Mesendoderm (in vitro differentiated cells): ENCODE measurements at regions not wholly inside any gene's neighbourhood (a gene's known extent, or its start where the extent isn't known, plus 50 kb on each side); places are given as distances from the start of the nearest gene placed in this dataset.

Source experiments
- DNase-seq: peaks from one replicate; pipeline ENCODE4 v3.0.0; 2013
- H2AK5ac ChIP-seq: 2 replicates; pipeline ENCODE4 v1.6.1; 2013; ENCODE audit warnings: low read length, inconsistent platforms
- H2BK120ac ChIP-seq: 2 replicates; pipeline ENCODE4 v1.6.1; 2013; ENCODE audit warnings: low read depth, mild to moderate bottlenecking, low read length, moderate library complexity, mixed read lengths
- H2BK15ac ChIP-seq: replicated peaks from 2 replicates; pipeline ENCODE4 v1.6.1; 2013; ENCODE audit warnings: low read depth, mild to moderate bottlenecking, moderate library complexity
- H2BK5ac ChIP-seq: 2 replicates; pipeline ENCODE4 v1.6.1; 2013; ENCODE audit warnings: low read length, inconsistent platforms
- H3K18ac ChIP-seq: 2 replicates; pipeline ENCODE4 v1.6.1; 2013; ENCODE audit warnings: mild to moderate bottlenecking, low read length, mixed read lengths
- H3K23ac ChIP-seq: one replicate; pipeline ENCODE4 v1.6.1; 2013; ENCODE audit warnings: low read length
- H3K27ac ChIP-seq: 2 replicates; pipeline ENCODE4 v1.5.1; 2013; ENCODE audit warnings: low read depth, mild to moderate bottlenecking, inconsistent platforms, low read length, moderate library complexity
- H3K27me3 ChIP-seq: 2 replicates; pipeline ENCODE4 v1.6.1; 2013; ENCODE audit warnings: low read length, control low read depth, mild to moderate bottlenecking, inconsistent platforms; ENCODE audit not compliant: insufficient read depth, poor library complexity
- H3K36me3 ChIP-seq: 2 replicates; pipeline ENCODE4 v1.6.1; 2013; ENCODE audit warnings: low read length, inconsistent platforms; ENCODE audit not compliant: control insufficient read depth, insufficient read depth
- H3K4ac ChIP-seq: one replicate; pipeline ENCODE4 v1.6.1; 2013; ENCODE audit warnings: low read depth, mild to moderate bottlenecking, low read length, moderate library complexity
- H3K4me1 ChIP-seq: 2 replicates; pipeline ENCODE4 v1.6.1; 2013; ENCODE audit warnings: low read depth, low read length, inconsistent platforms; ENCODE audit not compliant: control insufficient read depth
- H3K4me2 ChIP-seq: 2 replicates; pipeline ENCODE4 v1.6.1; 2013; ENCODE audit warnings: low read length
- H3K4me3 ChIP-seq: 2 replicates; pipeline ENCODE4 v1.5.1; 2013; ENCODE audit warnings: mild to moderate bottlenecking, low read length
- H3K56ac ChIP-seq: one replicate; pipeline ENCODE4 v1.6.1; 2013; ENCODE audit warnings: low read length
- H3K79me1 ChIP-seq: 2 replicates; pipeline ENCODE4 v1.6.1; 2013; ENCODE audit warnings: low read length, inconsistent platforms
- H3K79me2 ChIP-seq: 2 replicates; pipeline ENCODE4 v1.6.1; 2013; ENCODE audit warnings: mild to moderate bottlenecking, low read length; ENCODE audit not compliant: control insufficient read depth, insufficient read depth
- H3K9ac ChIP-seq: 2 replicates; pipeline ENCODE4 v1.6.1; 2013; ENCODE audit warnings: low read length, inconsistent platforms
- H4K5ac ChIP-seq: one replicate; pipeline ENCODE4 v1.6.1; 2013; ENCODE audit warnings: low read length
- H4K8ac ChIP-seq: one replicate; pipeline ENCODE4 v1.6.1; 2013; ENCODE audit warnings: low read depth, mild to moderate bottlenecking, control low read depth, low read length, moderate library complexity
- WGBS: extraction: QIAGEN DNeasy Blood & Tissue Kit; methylation state at CpG from one replicate; pipeline ENCODE4 v1.1.7; 2013; ENCODE audit warnings: low lambda C conversion rate, missing lambda C conversion rate; ENCODE audit not compliant: insufficient coverage; ENCODE audit errors: extremely low coverage; 5-methylcytosine and 5-hydroxymethylcytosine counted together

GRCh38 chr11:82533628-82534327 lies 199.9 kb downstream of the FAM181B start:
- Histone ChIP-seq H3K4me3 (no peak overlapping the region), H3K4me1 (peaks cover 4% of the 10 kb centered on the region), H4K5ac (no peak overlapping the region), H2BK5ac (no peak overlapping the region), H3K18ac (no peak overlapping the region), H3K9ac (no peak overlapping the region), H4K8ac (no peak overlapping the region), H3K56ac (no peak overlapping the region), H2BK120ac (no peak overlapping the region), H3K4ac (no peak overlapping the region), H2AK5ac (no peak overlapping the region), H3K36me3 (no peaks in the 10 kb centered on the region), H3K79me1 (no peaks in the 10 kb centered on the region), H2BK15ac (no peak overlapping the region), H3K27ac (no peak overlapping the region), H3K4me2 (no peak overlapping the region), H3K27me3 (no peaks in the 10 kb centered on the region), H3K23ac (no peak overlapping the region), H3K79me2 (no peaks in the 10 kb centered on the region)
- no CpG with 5 or more reads among the region's 7 CpGs for WGBS
- peak; percentile 46 for DNase-seq

DNA sequence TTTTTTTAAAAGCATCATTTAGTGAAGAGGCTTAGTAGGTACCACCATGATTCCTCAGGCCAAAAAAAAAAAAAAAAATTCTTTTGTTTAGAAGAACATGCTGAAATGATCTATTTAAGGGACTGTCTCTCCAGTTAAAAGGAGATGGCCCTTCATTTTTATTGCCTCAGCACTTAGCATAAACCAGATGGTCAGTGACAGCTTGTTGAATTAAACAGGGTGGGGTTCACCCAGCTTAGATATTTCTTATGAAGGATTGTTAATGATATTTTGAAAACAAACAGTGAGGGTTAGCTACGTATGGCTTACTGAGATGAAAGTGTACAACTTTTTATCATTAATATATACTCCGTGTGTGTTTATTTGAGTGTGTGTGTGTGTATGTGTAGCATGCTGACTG lies 203.7 kb downstream of the FAM181B start:
- Histone ChIP-seq H2BK15ac (no peak overlapping the region), H2BK5ac (no peak overlapping the region), H3K23ac (no peak overlapping the region), H3K9ac (no peak overlapping the region), H4K5ac (no peak overlapping the region), H3K4me3 (no peak overlapping the region), H2BK120ac (no peak overlapping the region), H4K8ac (no peak overlapping the region), H3K4me1 (peaks cover 4% of the 10 kb centered on the region), H3K18ac (no peak overlapping the region), H3K79me2 (no peaks in the 10 kb centered on the region), H3K4me2 (no peak overlapping the region), H3K79me1 (no peaks in the 10 kb centered on the region), H3K27ac (no peak overlapping the region), H2AK5ac (no peak overlapping the region), H3K27me3 (no peaks in the 10 kb centered on the region), H3K36me3 (no peaks in the 10 kb centered on the region), H3K56ac (no peak overlapping the region), H3K4ac (no peak overlapping the region)
- WGBS = no CpG with 5 or more reads among the region's 2 CpGs
- DNase-seq = no peak

GRCh38 chr11:82527081-82527584 lies 206.5 kb downstream of the FAM181B start:
- no peaks in the 10 kb centered on the region for H3K36me3 ChIP-seq
- no peak overlapping the region for H3K4me3 ChIP-seq
- H3K79me1 ChIP-seq = no peaks in the 10 kb centered on the region
- H4K8ac ChIP-seq = no peak overlapping the region
- no peak overlapping the region for H4K5ac ChIP-seq
- H3K79me2 ChIP-seq = no peaks in the 10 kb centered on the region
- WGBS = no CpG with 5 or more reads among the region's 5 CpGs
- no peak overlapping the region for H2BK120ac ChIP-seq
- H3K4me2 ChIP-seq = no peak overlapping the region
- H3K27ac ChIP-seq = no peak overlapping the region
- H3K4ac ChIP-seq = no peak overlapping the region
- no peak for DNase-seq
- no peak overlapping the region for H3K56ac ChIP-seq
- H3K4me1 ChIP-seq = no peaks in the 10 kb centered on the region
- no peak overlapping the region for H3K23ac ChIP-seq
- no peak overlapping the region for H2BK15ac ChIP-seq
- no peak overlapping the region for H3K9ac ChIP-seq
- no peak overlapping the region for H2BK5ac ChIP-seq
- no peak overlapping the region for H2AK5ac ChIP-seq
- H3K18ac ChIP-seq = no peak overlapping the region
- H3K27me3 ChIP-seq = no peaks in the 10 kb centered on the region

- WGBS = no CpG with 5 or more reads among the region's 4 CpGs
- Histone ChIP-seq H3K18ac (no peak overlapping the region), H3K23ac (no peak overlapping the region), H2BK5ac (no peak overlapping the region), H3K9ac (no peak overlapping the region), H3K56ac (no peak overlapping the region), H4K8ac (no peak overlapping the region), H3K36me3 (no peaks in the 10 kb centered on the region), H3K4ac (no peak overlapping the region), H3K4me2 (no peak overlapping the region), H3K27me3 (no peaks in the 10 kb centered on the region), H4K5ac (no peak overlapping the region), H2AK5ac (no peak overlapping the region), H3K27ac (no peak overlapping the region), H3K79me2 (no peaks in the 10 kb centered on the region), H3K79me1 (no peaks in the 10 kb centered on the region), H2BK15ac (no peak overlapping the region), H3K4me1 (no peaks in the 10 kb centered on the region), H2BK120ac (no peak overlapping the region), H3K4me3 (no peak overlapping the region)
- DNase-seq = peak; percentile 33
Observed at GRCh38 chr11:82523141-82523540, 210.5 kb downstream of the FAM181B start.

DNA sequence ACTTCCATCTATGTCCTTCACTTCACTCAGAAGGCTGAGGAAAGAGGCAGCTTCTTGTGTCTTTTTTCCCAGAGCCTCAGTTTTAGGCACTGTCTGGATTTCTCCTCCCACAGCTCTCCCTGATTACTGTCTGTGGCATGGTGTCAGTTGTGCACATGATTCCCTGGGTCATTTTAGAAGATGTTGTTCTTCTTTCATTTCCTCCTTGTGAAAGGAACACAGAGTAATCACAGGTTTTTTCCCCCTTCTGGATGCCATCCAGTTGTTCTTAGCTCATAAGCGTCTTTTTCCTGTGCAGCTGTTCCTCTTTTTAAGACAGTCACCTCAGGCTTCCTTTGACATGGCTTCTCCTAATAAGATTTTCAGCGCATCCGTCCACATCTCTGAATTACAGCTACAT lies 212.2 kb downstream of the FAM181B start:
- no peak overlapping the region for H2BK5ac ChIP-seq
- no CpG with 5 or more reads among the region's 3 CpGs for WGBS

DNA sequence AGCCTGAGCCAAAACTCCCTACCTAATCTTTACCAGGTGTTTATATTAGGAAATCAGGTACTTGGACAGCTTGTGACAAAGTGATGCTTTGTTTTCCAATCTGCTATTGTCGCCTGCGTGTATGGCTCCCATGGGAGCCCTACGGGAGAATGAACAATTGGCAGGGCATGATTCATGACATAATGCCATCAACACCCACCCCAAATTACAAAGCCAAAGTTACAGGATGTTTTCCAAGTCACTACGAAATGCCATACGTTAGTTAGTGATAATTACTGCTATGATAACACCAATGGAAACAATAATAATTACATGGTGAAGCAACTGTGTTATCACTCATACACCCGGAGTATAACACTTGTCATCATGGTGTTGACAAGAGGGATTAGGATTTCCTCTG lies 226.4 kb downstream of the FAM181B start:
- Histone ChIP-seq H3K79me1 (no peaks in the 10 kb centered on the region), H2AK5ac (no peak overlapping the region), H4K8ac (no peak overlapping the region), H3K4me3 (no peak overlapping the region), H3K27ac (no peak overlapping the region), H3K4ac (no peak overlapping the region), H3K36me3 (no peaks in the 10 kb centered on the region), H3K23ac (no peak overlapping the region), H3K4me1 (no peaks in the 10 kb centered on the region), H3K18ac (no peak overlapping the region), H3K27me3 (no peaks in the 10 kb centered on the region), H2BK15ac (no peak overlapping the region), H3K79me2 (no peaks in the 10 kb centered on the region), H4K5ac (no peak overlapping the region), H3K9ac (no peak overlapping the region), H3K4me2 (no peak overlapping the region), H3K56ac (no peak overlapping the region), H2BK120ac (no peak overlapping the region), H2BK5ac (no peak overlapping the region)
- DNase-seq = peak; percentile 28
- WGBS = no CpG with 5 or more reads among the region's 6 CpGs

More for the DNA sequence above, 212.2 kb downstream of the FAM181B start:
- no peak overlapping the region for H3K4me2 ChIP-seq
- DNase-seq = no peak
- H3K27me3 ChIP-seq = no peaks in the 10 kb centered on the region
- no peak overlapping the region for H3K23ac ChIP-seq
- no peaks in the 10 kb centered on the region for H3K36me3 ChIP-seq
- no peak overlapping the region for H3K27ac ChIP-seq
- H2BK15ac ChIP-seq = no peak overlapping the region
- no peak overlapping the region for H3K4ac ChIP-seq
- H2AK5ac ChIP-seq = no peak overlapping the region
- no peaks in the 10 kb centered on the region for H3K4me1 ChIP-seq
- no peak overlapping the region for H3K56ac ChIP-seq
- H4K5ac ChIP-seq = no peak overlapping the region
- H3K79me1 ChIP-seq = no peaks in the 10 kb centered on the region
- H3K79me2 ChIP-seq = no peaks in the 10 kb centered on the region
- H3K9ac ChIP-seq = no peak overlapping the region
- H4K8ac ChIP-seq = no peak overlapping the region
- no peak overlapping the region for H3K4me3 ChIP-seq
- no peak overlapping the region for H3K18ac ChIP-seq
- H2BK120ac ChIP-seq = no peak overlapping the region
